Mesenchymal stem cell (in vitro differentiated cells and primary cell): ENCODE measurements at regions not wholly inside any gene's neighbourhood (a gene's known extent, or its start where the extent isn't known, plus 50 kb on each side); places are given as distances from the start of the nearest gene placed in this dataset.

Experiments
- DNase-seq: peaks from one replicate; pipeline ENCODE4 v3.0.0-alpha.2; 2013
- H2AFZ ChIP-seq: one replicate; pipeline ENCODE4 v1.6.1; 2013; ENCODE audit warnings: low read depth, mild to moderate bottlenecking, control low read depth, inconsistent platforms, low read length, moderate library complexity
- H2AK5ac ChIP-seq: 2 replicates; pipeline ENCODE4 v1.6.1; 2013; ENCODE audit warnings: low read length, moderate library complexity, mild to moderate bottlenecking, inconsistent platforms; ENCODE audit not compliant: severe bottlenecking
- H2BK120ac ChIP-seq: one replicate; pipeline ENCODE4 v1.6.1; 2013; ENCODE audit warnings: low read depth, mild to moderate bottlenecking, inconsistent platforms, low read length, moderate library complexity
- H2BK12ac ChIP-seq, 2 experiments: one replicate each; pipeline ENCODE4 v1.6.1; 2013; ENCODE audit warnings: inconsistent platforms in 2 of 2, low read length in 2 of 2, mild to moderate bottlenecking in 2 of 2, moderate library complexity in 2 of 2, control low read depth in 1 of 2
- H2BK15ac ChIP-seq: one replicate; pipeline ENCODE4 v1.6.1; 2013; ENCODE audit warnings: mild to moderate bottlenecking, low read depth, inconsistent platforms; ENCODE audit not compliant: poor library complexity, severe bottlenecking
- H2BK5ac ChIP-seq: 2 replicates; pipeline ENCODE4 v1.6.1; 2013; ENCODE audit warnings: low read depth, mild to moderate bottlenecking, low read length, control low read depth, inconsistent platforms; ENCODE audit not compliant: poor library complexity, severe bottlenecking
- H3K14ac ChIP-seq, 2 experiments: one replicate each; pipeline ENCODE4 v1.6.1; 2013; ENCODE audit warnings: inconsistent platforms in 2 of 2, low read length in 2 of 2, control low read depth in 1 of 2, mild to moderate bottlenecking in 1 of 2, moderate library complexity in 1 of 2
- H3K18ac ChIP-seq, 2 experiments: one replicate each; pipeline ENCODE4 v1.6.1; 2013; ENCODE audit warnings: inconsistent platforms in 2 of 2, low read length in 2 of 2, control low read depth in 1 of 2, low read depth in 1 of 2, mild to moderate bottlenecking in 1 of 2
- H3K23ac ChIP-seq, 2 experiments: one replicate each; pipeline ENCODE4 v1.6.1; 2013; ENCODE audit warnings: inconsistent platforms in 2 of 2, low read length in 2 of 2, mild to moderate bottlenecking in 2 of 2, moderate library complexity in 2 of 2, control low read depth in 1 of 2
- H3K27ac ChIP-seq: 2 replicates; pipeline ENCODE4 v1.5.1; 2013; ENCODE audit warnings: mild to moderate bottlenecking, moderate library complexity, low read length, control low read depth, inconsistent platforms; ENCODE audit not compliant: poor library complexity, severe bottlenecking
- H3K27me3 ChIP-seq, 2 experiments: 2 replicates each; pipeline versions ENCODE4 v1.6.1 to v1.7.0; 2013; ENCODE audit warnings: low read length in 2 of 2, mild to moderate bottlenecking in 2 of 2, moderate library complexity in 2 of 2, control low read depth in 1 of 2, inconsistent platforms in 1 of 2; ENCODE audit not compliant: control insufficient read depth in 1 of 2, insufficient read depth in 1 of 2
- H3K36me3 ChIP-seq, 2 experiments: 2 replicates each; pipeline versions ENCODE4 v1.6.1 to v1.7.0; 2013; ENCODE audit warnings: low read length in 2 of 2, control low read depth in 1 of 2, inconsistent platforms in 1 of 2, low read depth in 1 of 2, mild to moderate bottlenecking in 1 of 2; ENCODE audit not compliant: insufficient read depth in 2 of 2, control insufficient read depth in 1 of 2
- H3K4ac ChIP-seq, 2 experiments: one replicate each; pipeline ENCODE4 v1.6.1; 2013; ENCODE audit warnings: inconsistent platforms in 2 of 2, low read length in 2 of 2, mild to moderate bottlenecking in 2 of 2, moderate library complexity in 2 of 2, control low read depth in 1 of 2, low read depth in 1 of 2
- H3K4me1 ChIP-seq: 2 replicates; pipeline ENCODE4 v1.6.1; 2013; ENCODE audit warnings: low read depth, low read length, control low read depth; ENCODE audit not compliant: control insufficient read depth, insufficient read depth
- H3K4me2 ChIP-seq: 2 replicates; pipeline ENCODE4 v1.6.1; 2013; ENCODE audit warnings: low read length, mild to moderate bottlenecking, inconsistent platforms; ENCODE audit not compliant: poor library complexity, severe bottlenecking
- H3K4me3 ChIP-seq, 2 experiments: 2 replicates each; pipeline versions ENCODE4 v1.5.1 to v1.7.0; 2013; ENCODE audit warnings: low read length in 2 of 2, mild to moderate bottlenecking in 2 of 2, control low read depth in 1 of 2, low read depth in 1 of 2; ENCODE audit not compliant: insufficient read depth in 1 of 2
- H3K79me1 ChIP-seq: replicated peaks from 2 replicates; pipeline ENCODE4 v1.6.1; 2013; ENCODE audit warnings: mild to moderate bottlenecking, control low read depth, low read length, inconsistent platforms; ENCODE audit not compliant: poor library complexity, severe bottlenecking
- H3K9ac ChIP-seq: 2 replicates; pipeline ENCODE4 v1.7.0; 2013; ENCODE audit warnings: mild to moderate bottlenecking, low read length, moderate library complexity
- H3K9me3 ChIP-seq: 2 replicates; pipeline ENCODE4 v1.7.0; 2013; ENCODE audit warnings: mild to moderate bottlenecking, low read length; ENCODE audit not compliant: control insufficient read depth
- H4K8ac ChIP-seq: one replicate; pipeline ENCODE4 v1.6.1; 2013; ENCODE audit warnings: inconsistent platforms, mild to moderate bottlenecking, low read length, moderate library complexity
- H4K91ac ChIP-seq: one replicate; pipeline ENCODE4 v1.6.1; 2013; ENCODE audit warnings: mild to moderate bottlenecking, low read length, inconsistent platforms
- WGBS: methylation state at CpG from one replicate; pipeline ENCODE4 v1.1.7; 2013; ENCODE audit warnings: mixed read lengths; 5-methylcytosine and 5-hydroxymethylcytosine counted together

DNA sequence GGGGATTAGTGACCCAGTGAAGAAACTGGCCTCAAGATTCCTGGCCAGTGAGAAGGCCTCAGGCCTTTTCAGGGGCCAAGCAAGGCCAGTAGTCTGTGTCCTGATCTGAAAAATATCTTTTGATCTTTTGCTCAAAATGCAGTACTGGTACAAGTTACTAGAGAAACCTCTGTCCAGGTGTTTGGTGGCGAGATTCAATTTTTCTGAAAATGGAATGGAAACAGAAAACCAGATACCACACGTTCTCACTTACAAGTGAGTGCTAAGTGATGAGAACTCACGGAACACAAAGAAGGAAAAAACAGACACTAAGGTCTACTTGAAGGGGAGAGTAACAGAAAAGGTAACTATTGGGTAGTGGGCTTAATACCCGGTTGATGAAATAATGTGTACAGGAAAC lies 463.4 kb downstream of the ZIC1 start:
- no peak for DNase-seq

DNA sequence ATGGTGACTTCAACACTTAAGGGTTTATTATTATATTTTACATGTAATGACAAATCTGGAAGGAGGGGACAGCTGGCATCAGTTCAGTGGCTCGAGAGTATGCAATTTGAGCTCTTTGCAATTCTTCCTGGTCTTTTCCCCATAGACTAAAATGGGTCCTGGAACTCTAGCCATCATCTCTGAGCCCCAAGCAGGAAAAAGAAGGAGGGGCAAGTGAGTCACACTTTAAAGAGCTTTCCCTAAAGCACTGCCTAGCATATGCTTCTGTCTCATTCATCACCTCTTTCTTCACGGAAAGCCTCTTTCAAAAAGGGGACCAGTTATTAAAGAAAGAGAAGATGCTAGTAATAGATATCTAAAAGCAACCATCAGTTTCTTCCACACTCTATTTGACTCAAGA lies 466.3 kb downstream of the ZIC1 start:
- no peak for DNase-seq
- Histone ChIP-seq H2BK5ac (no peak overlapping the region), H4K91ac (no peak overlapping the region), H4K8ac (no peak overlapping the region), H3K18ac (no peak overlapping the region), H3K27me3 (no peaks in the 10 kb centered on the region), H2BK15ac (no peak overlapping the region), H3K4me3 (no peak overlapping the region), H2AFZ (no peak overlapping the region), H3K36me3 (peaks cover 0 to 5% of the 10 kb centered on the region in 2 experiments), H3K4me1 (no peaks in the 10 kb centered on the region), H2BK120ac (no peak overlapping the region), H2BK12ac (no peak overlapping the region), H3K9ac (no peak overlapping the region), H3K79me1 (no peaks in the 10 kb centered on the region), H3K14ac (no peak overlapping the region), H3K23ac (no peak overlapping the region), H3K4ac (no peak overlapping the region), H3K27ac (no peak overlapping the region), H3K4me2 (no peak overlapping the region), H2AK5ac (no peak overlapping the region), H3K9me3 (peaks cover 19% of the 10 kb centered on the region)
- WGBS, result 43% methylated on average over 1 of the region's 2 CpGs

More for the DNA sequence above, 463.4 kb downstream of the ZIC1 start:
- Histone ChIP-seq H3K14ac (no peak overlapping the region), H2AK5ac (no peak overlapping the region), H2BK120ac (no peak overlapping the region), H3K27me3 (no peaks in the 10 kb centered on the region), H3K36me3 (peaks cover 0 to 5% of the 10 kb centered on the region in 2 experiments), H3K79me1 (no peaks in the 10 kb centered on the region), H2BK15ac (no peak overlapping the region), H3K27ac (no peak overlapping the region), H3K4me1 (no peaks in the 10 kb centered on the region), H2AFZ (no peak overlapping the region), H2BK5ac (no peak overlapping the region), H4K91ac (no peak overlapping the region), H3K18ac (no peak overlapping the region), H2BK12ac (no peak overlapping the region), H3K4ac (no peak overlapping the region), H4K8ac (no peak overlapping the region), H3K4me2 (no peak overlapping the region), H3K9ac (no peak overlapping the region), H3K4me3 (no peak overlapping the region), H3K9me3 (peaks cover 16% of the 10 kb centered on the region), H3K23ac (no peak overlapping the region)
- WGBS, result 93% methylated on average over 2 of the region's 4 CpGs

DNA sequence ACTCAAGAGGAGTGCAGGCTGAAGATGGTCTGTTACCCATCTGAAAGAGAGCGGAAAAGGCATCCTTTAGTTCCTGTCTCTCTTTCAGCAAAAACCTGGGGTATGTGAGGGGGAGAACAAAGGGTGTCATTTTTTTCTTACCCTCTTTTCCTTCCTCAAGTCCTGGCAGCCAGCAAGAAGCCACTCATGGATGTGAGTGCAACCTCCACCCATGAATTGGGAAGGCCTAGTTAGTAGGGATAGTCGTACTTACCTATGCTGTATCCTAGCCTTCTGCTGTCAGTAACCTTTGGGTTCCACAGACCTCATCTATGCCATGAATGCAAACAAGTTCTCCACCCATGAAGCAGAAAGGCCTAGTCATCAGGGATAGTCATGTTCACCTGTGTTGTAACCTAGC lies 472.8 kb downstream of the ZIC1 start:
- no peak overlapping the region for H3K4me3 ChIP-seq
- no peak overlapping the region for H2BK5ac ChIP-seq
- H4K8ac ChIP-seq, result no peak overlapping the region
- no peak overlapping the region for H2BK120ac ChIP-seq
- H3K79me1 ChIP-seq, result no peaks in the 10 kb centered on the region
- no peak overlapping the region for H3K4me2 ChIP-seq
- no peaks in the 10 kb centered on the region for H3K27me3 ChIP-seq
- H3K4me1 ChIP-seq, result no peaks in the 10 kb centered on the region
- peaks cover 46% of the 10 kb centered on the region for H3K9me3 ChIP-seq
- no peak overlapping the region for H3K4ac ChIP-seq
- no peak overlapping the region for H4K91ac ChIP-seq
- no peak for DNase-seq
- H2AK5ac ChIP-seq, result no peak overlapping the region
- H2BK12ac ChIP-seq, result no peak overlapping the region
- no peak overlapping the region for H3K14ac ChIP-seq
- H2AFZ ChIP-seq, result no peak overlapping the region
- peaks cover 0 to 5% of the 10 kb centered on the region in 2 experiments for H3K36me3 ChIP-seq
- H3K9ac ChIP-seq, result no peak overlapping the region
- H3K23ac ChIP-seq, result no peak overlapping the region
- H3K27ac ChIP-seq, result no peak overlapping the region
- H3K18ac ChIP-seq, result no peak overlapping the region
- WGBS, result 84% methylated on average over 2 of the region's 2 CpGs
- H2BK15ac ChIP-seq, result no peak overlapping the region

GRCh38 chr3:147886879-147887278 lies 477.7 kb downstream of the ZIC1 start:
- Histone ChIP-seq H2BK15ac (no peak overlapping the region), H3K9ac (no peak overlapping the region), H2AFZ (no peak overlapping the region), H3K18ac (no peak overlapping the region), H4K91ac (no peak overlapping the region), H2BK5ac (no peak overlapping the region), H3K23ac (no peak overlapping the region), H3K4me3 (no peak overlapping the region), H3K27ac (no peak overlapping the region), H3K9me3 (peaks cover 13% of the 10 kb centered on the region), H4K8ac (no peak overlapping the region), H3K4me2 (no peak overlapping the region), H3K79me1 (no peaks in the 10 kb centered on the region), H3K36me3 (peaks cover 0 to 4% of the 10 kb centered on the region in 2 experiments), H2BK120ac (no peak overlapping the region), H2BK12ac (no peak overlapping the region), H3K14ac (no peak overlapping the region), H3K4ac (no peak overlapping the region), H3K27me3 (no peaks in the 10 kb centered on the region), H2AK5ac (no peak overlapping the region), H3K4me1 (no peaks in the 10 kb centered on the region)
- 28% methylated on average over 2 of the region's 2 CpGs for WGBS
- DNase-seq, result no peak
